Amygdala (tissue), 56 donors: ENCODE measurements at regions not wholly inside any gene's neighbourhood (a gene's known extent, or its start where the extent isn't known, plus 50 kb on each side); places are given as distances from the start of the nearest gene placed in this dataset.

Experiments used
- DNase-seq, 56 donors: peaks; one replicate each; lab custom pipeline; 2025; lab: John Stamatoyannopoulos, UW

DNA sequence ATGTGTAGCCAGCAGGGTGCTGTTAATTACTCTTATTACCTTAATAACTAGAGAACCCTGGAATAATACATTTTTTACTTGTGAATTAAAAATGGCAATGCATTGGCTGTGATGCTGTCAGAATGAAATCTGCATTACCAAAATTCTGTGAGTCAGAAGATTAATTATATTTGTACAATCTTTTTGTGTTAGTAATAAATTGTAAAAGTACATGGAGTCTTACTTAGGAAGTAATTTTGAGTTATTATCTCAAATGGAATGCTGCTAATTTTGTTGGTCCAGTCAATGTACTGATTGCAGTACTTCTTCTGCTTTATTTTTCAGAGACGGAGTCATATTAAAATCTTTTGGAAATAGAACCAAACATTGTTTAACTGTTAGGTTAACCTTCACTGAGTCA lies 152.0 kb upstream of the SLC10A2 start:
- no peak for DNase-seq

DNA sequence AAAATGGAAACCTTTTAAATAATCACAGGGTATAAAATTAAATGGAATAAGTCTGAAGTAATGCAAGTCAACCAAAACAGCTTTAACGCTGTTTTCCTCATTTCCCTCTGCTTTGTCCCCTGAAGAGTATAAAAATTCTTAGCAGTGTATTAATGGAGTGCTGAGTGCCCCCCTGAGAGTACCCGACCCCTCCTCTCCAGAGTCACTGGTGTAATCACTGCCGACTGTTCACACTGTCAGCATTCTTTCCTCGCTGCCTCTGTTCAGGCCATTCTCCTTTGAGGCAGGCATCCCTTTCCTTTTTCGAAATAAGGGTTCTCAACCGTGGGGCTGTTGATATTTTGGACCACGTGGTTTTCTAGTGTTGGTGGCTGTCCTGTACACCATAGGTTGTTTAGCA lies 146.9 kb upstream of the SLC10A2 start:
- no peak for DNase-seq

DNA sequence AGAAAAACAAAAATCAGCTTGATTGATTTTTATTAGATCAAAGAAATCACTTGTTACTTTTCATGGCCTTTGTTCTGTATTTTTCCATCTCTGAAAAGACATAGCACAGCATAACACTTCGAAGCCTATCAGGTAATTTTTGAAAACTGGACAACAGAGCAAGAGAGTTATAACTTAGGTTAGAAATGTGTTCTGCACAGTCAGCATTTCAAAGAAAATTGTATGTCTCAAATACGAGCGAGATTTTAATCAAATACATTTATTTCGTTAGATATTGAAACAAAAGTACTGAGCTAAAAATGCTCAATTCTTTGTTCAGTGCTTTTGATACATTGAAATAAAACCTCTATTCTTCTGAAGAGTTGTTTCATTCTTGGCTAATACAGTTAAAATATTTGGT lies 144.1 kb upstream of the SLC10A2 start:
- no peak for DNase-seq

DNA sequence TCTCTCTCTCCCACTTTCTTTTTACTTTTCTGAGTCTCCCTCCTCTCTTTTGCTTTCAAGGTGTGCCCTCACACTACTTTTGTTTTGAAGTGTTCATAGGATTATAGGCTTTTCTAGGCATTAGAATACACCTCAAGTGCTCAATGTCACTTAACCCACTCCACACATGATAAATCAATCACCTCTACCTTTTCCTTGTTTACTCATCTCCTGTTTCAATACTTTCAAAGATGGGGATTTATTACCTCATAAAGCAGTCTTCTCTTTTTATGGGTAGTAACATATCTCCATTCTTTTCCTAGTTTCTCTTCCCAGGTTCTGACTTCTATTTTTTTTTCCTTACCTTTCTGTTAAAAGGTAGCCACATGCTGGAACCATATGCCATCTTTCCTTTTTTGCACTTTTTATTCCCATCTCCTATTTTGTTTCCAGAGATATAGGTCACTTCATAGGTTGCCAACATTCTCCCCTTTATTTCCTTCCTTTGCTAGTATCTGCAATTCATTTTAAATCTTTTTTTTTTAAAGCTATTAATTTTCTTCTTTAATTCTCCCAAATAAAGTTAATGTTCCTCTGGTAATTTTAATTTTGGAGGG lies 137.6 kb upstream of the SLC10A2 start:
- DNase-seq: no peak

DNA sequence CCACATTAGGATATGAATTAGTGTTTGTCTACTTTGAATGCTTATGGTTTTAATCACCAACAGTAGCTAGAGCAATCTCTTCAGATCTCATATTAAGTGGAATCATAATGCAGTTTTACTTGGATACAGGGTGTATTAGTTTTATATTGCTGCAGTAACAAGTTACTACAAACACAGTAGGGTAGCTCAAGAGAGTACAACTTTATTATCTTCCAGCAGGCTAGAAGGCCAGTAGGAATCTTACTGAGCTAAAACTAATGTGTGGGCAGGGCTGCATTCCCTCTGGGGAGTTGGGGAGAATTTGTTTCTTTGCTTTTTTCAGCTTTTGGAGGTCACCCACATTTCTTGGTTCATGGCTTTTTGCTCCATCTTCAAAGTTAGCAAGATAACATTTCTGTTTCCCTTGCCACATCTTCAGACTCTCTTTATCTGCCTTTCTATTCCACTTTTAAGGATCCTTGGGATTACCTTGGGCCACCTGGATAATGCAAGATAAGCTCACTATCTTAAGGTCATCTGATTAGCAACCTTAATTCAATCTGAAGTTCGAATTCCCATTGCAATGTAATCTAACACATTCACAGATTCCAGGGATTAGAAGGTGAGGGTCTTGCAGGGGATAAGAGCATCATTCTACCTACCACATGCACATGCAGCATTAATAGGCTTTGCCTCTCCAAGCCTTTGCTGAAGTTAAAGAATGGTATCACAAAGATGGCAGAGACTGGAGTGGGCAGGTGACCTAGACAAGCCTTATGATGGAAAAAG lies 134.1 kb upstream of the SLC10A2 start:
- DNase-seq: no peak

DNA sequence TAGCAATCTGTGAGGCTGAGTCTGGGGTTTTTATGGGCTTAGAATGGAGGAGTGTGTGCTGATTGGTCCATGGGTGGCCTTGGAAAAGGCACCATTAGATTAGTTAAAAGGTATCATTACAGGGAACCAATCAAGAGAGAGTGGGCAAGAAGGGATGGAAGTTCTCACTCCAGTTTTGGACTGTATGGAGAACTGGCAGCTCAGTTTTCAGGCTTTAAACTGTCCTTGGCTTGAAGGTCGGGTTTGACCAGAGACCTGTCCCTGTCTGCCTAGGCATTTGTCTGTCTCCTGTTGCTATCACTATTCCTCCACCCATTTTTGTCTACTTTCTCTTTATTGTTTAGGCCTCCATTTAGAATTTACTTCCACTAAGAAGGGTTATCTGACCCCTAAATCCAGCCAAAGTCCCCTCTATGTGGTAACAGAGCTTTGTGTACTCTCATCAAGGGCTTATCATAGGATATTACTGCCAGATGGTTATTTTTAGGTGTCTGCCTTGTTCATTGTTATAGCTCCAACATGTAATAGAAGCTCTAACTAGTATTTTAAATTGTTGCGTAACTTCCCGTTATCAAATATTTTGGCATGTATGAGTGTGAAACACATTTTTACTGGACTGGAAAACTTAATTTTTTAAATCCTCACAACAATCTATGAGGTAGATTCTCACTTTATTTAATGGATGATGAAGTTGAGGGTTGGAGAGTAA lies 133.3 kb upstream of the SLC10A2 start:
- no peak for DNase-seq

DNA sequence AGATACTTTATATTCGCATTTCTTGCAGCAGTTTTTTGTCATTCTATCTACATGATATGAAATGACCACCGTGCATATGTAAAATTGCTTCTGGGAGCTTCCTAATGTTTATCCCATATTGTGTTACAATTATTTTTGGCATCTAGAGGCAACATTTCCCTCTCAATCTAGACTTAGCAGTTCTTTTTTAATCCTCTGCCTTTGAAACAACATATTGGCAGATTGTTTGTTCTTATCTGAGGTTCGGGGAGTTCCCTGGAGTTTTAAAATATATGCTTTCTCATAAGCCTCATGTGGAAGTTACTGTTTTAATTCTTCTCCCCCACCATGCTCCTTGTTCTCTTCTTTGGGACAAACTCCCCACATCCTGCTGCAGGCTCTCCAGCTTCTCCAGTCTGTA lies 130.1 kb upstream of the SLC10A2 start:
- no peak for DNase-seq

DNA sequence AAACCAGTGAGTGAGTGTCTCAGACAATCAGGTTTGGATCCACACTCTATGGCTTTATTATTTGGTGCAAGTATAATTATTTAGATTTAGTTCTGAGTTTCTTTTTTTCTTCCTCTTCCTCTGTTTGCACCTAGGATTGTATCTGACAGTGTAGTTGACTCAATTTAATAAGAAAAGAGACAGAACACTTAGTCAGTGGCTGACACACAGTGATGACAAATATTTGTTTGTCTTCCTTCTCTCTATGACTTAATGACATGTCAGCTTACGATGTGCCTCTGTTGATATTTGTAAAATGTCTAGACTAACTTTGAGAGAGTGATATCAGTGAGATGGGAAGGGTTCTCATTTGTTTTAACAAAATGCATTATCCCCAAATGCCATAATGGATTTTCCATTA lies 129.5 kb upstream of the SLC10A2 start:
- no peak for DNase-seq

DNA sequence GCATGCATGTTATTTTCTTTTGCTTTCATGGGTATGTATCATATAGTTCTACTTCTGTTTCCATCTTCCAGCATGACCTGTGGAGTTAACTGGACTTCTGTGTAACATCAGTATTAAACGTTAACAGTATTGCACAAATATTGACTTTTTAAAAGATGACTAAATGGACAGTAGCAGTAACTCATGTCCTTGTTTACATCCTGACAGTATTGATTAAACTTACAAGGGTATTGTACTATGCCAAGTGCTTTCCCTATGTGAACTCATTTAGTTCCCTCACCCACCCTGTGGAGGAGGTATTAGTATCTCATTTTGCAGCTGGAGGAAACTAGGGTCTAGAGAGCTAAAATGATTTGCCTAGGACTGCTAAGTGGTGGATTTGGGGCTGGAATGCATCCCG lies 128.7 kb upstream of the SLC10A2 start:
- DNase-seq: no peak

DNA sequence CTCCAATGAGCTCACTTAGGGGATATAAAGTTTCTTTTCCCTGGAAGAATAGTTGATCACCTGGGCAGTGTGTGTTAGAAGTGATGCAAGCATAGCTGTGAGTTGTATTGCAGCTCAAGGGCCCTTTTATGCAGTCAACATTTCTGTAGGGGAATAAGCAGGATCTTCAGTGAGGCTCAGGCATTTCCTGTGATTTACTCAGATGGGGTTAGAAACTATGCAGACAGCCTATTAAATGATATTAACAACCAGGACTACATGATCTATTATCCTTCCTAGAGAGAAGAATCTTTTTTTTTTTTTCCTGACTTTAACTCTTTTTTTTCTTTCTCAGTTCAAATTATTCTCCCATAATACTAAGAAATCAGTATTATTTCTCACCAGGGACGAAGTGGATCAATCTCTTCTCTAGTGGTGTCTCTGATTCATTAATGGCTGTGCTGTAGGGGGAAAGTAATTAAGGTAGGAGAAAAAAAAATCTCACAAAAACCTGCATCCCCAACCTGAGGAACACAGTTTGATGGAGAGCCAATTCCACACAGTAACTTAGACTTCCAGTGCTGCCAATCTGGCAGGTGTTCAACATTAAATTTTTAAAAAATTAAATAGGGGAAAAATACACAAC lies 126.4 kb upstream of the SLC10A2 start:
- no peak for DNase-seq

DNA sequence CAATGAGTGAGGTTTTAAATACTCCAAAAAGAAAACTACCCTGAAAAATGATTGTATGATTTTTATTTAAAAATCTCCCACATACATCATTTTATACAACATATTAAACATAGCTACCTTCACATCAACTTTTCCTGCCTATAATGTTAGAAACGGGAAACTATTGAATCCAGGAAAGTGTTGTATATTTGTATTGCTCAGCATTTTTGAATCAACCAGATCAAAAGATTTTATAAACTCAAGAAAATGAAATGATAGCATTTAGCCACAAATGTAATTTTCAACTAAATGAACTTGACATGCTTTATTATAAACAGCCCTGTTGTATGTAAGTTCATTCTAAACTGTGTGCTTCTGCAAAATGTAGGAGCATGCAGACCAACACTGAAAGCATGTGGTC lies 124.6 kb upstream of the SLC10A2 start:
- no peak for DNase-seq

DNA sequence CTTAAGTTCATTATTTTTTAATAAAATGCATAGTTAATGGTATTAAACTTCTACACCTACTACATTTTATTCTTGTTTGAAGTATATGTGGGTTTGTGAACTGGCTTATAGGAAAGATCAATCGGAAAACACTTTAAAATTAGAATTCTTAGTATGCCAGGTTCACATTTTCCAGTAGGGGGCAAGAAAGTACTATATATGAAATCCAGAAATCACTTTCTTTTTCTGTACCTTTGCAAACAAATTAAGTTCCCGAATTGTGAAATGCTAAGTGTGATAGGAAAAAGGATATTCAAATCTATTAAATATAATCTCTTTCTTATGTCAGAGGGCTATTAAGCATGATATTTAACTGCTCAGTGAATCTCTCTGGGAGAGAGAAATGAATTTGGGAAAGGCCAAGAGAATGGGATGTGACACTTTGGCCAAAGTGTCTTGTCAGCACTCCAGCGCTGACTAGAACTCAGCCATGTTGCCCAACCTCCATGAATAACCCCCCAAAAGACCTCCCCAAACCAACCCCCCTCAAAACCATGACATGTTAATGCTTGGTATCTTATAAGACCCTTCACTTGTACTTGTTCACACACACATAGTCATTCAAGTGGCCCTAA lies 122.6 kb upstream of the SLC10A2 start:
- no peak for DNase-seq

DNA sequence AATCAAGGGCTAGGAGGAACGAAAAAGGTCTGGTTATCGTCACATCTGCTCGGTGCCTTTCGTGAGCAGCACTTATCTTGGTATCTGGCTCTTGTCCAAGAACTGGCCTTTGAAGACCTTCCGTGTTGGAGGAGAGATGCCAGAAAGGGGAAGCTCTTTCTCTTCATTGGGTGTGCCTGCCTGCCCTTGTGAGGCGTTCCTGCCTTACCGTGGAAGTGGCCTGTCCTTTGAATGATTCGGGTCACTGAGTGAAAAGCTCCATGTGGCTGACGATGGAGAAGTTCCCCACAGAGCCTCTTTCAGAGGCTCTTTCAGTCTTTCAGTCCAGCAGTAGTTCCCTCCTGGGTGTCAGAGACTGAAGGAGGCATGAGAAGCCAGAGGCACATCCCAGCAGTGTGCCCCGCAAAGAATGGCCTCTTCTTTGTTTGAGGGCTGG lies 121.5 kb upstream of the SLC10A2 start:
- no peak for DNase-seq

DNA sequence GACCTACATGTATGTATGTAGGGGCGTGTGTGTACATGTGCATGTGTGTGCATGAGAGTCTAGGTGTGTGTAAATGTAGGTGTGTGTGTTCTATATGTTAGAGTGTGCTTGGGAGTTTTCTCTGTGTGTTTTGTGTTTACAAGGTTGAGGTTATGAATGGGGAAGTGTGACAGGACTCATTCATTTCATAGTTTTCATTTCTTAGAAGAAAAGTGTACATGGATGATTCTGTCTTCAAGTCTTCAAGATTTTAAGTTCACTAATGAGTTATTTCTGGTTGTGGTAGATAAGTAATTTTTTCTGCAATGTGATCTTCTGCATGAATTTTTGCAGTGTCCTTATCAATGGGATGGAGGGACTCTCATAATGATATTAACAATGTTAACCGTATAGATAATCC lies 118.2 kb upstream of the SLC10A2 start:
- DNase-seq: no peak

DNA sequence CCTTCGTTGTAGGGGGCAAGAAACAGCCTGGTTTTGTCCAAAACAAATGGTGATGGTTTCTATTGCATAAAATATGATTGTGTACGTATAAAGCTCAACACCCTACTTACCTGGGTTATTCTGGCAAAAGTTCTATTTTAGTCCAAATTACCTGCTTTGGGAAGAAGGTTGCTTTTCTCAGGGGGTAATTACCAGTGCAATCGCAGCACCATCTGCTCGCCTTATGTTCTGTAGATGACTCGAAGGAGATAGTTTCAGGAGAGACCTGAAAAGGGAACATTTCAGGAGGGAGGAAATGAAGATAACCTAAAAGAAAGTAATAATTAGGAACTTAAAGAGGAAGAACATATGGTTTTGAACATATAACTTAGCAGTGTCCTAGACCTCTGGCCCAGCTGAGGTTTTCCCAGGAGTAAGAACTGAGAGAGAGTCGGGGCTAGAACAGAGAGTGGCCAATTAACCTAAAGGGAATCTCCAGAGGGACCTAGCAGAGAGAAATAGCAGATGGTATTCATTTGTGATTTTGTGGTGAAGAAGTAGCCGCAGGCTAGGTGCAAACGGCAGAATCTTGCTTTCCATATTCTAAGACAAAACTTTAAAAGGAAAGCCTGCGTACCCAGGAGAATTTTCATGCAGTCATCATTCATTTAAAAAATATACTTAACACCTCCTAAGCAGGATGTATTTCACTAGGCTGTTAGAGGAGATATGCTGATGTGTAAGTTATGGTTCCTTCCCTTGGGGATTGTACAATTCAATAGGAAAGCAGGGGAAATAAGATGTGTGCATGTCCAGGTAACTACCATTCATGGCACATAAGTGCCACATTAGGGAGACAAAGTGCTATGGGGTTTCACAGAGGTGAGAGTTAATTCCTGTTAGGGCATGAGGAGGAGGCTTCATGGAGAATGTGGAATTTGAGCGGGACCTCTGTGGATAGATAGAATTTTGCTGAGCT lies 113.0 kb upstream of the SLC10A2 start:
- no peak for DNase-seq

DNA sequence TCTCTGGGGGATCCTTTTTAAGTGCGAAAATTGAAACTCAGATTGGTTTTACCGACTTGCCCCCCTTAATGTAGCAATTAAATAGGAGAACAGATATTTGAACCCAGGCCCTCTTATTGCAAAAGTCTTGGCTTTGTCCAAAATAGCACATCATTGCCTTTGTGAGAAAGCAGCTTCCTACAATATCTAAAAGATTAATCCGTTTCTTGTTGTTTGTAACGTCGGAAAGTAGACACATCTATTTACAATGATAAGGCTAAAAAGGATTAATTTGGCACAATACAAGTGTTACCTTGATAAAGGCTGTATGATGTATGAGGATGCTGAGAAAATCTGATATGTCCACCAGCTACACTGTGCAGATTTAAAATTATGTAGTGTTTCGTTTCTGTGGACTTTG lies 108.7 kb upstream of the SLC10A2 start:
- no peak for DNase-seq

DNA sequence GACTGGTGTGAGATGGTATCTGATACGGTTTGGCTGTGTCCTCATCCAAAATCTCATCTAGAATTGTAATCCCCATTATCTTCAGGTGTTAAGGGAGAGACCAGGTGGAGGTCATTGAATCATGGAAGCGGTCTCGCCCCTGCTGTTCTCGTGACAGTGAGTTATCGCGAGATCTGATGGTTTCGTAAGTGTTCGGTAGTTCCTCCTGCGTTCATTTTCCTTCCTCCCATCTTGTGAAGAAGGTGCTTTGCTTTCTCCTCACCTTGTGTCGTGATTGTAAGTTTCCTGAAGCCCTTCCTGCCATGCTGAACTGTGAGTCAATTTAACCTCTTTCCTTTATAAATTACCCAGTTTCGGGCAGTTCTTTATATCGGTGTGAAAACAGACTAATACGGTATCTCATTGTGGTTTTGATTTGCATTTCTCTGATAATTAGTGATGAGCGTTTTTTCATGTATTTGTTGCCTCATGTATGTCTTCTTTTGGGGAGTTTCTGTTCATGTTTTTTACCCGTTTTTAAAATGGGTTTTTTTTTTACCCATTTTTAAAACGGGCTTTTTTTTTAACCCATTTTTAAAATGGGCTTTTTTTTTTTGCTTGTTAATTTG lies 102.8 kb upstream of the SLC10A2 start:
- DNase-seq: no peak

DNA sequence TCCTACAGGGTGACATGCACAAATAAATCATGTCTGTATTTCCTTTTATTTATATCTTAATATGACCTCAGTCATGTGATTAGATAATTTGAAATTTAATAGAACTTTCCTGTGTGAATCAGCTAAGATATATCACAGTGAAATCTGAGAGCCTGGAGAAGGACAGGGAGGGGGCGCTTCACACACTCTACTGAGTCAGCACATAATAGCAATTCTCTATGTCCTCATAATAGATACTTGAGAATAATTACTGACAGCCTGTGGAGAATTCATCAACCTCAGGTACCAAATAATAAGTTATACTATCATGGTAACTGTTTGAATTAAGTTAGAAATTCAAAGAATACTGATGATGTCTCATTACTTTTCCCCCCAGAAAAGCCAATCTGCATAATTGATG lies 98.0 kb upstream of the SLC10A2 start:
- DNase-seq: no peak

DNA sequence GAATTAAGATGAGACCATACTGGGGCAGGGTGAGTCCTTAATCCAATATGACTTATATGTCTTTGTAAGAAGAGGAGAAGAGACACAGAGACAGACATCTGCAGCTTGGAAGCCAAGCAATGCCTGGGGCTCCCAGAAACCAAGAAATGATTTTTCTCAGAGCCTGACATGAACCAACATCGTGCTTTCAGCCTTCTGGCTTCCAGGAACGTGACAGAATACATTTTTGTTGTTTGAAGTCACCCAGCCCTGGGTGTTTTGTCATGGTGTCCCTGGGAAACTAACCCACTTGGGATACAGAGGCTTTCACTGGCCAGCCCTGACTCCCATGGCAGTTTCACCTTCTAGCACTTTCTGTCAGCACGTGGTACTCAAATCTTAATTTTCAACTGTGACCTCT lies 95.3 kb upstream of the SLC10A2 start:
- DNase-seq: no peak
